NCI-H526 treated with DMSO at 0.1 percent for 48 hours (cell line): ENCODE measurements at regions not wholly inside any gene's neighbourhood (a gene's known extent, or its start where the extent isn't known, plus 50 kb on each side); places are given as distances from the start of the nearest gene placed in this dataset.

ENCODE experiments used
- DNase-seq: peaks from one replicate; lab custom pipeline; 2025; lab: John Stamatoyannopoulos, UW

DNA sequence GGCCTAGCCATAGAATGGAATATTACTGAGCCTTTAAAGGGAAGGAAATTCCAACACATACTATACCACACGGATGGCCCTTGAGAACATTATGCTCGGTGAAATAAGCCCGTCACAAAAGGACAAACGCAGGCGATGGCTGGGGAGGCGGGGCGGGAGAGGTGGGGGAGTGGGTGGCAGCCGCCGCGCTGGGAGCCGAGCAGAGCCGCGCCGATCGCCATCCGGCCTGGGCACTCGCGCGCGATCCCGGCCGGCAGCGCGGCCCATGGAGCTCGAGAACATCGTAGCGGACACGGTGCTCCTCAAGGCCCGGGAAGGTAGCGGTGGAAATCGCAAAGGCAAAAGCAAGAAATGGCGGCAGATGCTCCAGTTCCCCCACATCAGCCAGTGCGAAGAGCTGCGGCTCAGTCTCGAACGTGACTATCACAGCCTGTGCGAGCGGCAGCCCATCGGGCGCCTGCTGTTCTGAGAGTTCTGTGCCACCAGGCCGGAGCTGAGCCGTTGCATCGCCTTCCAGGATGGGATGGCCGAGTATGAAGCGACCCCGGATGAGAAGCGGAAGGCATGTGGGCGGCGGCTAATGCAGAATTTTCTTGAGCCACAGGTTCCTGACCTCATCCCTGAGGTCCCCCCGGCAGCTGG, 140.1 kb downstream of the ZDHHC20 start:
- DNase-seq: no peak

DNA sequence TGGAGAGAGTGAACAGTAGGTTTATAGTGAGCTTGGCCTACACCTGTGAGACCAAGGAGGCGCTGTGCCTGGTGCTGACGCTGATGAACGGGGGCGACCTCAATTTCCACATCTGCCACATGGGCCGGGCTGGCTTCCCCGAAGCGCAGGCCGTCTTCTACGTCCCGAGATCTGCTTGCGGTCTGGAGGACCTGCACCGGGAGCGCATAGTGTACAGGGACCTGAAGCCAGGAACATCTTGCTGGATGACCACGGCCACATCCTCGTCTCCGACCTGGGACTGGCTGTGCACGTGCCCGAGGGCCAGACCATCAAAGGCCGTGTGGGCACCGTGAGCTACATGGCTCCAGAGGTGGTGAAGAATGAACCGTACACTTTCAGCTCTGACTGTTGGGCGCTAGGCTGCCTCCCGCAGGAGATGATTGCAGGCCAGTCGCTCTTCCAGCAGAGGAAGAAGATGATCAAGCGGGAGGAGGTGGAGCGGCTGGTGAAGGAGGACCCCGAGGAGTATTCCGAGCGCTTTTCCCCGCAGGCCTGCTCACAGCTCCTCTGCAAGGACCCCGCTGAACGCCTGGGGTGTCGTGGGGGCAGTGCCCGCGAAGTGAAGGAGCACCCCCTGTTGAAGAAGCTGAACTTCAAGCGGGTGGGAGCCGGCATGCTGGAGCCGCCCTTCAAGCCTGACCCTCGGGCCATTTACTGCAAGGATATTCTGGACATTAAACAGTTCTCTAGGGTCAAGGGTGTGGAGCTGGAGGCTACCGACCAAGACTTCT, 139.0 kb downstream of the ZDHHC20 start:
- no peak for DNase-seq

DNA sequence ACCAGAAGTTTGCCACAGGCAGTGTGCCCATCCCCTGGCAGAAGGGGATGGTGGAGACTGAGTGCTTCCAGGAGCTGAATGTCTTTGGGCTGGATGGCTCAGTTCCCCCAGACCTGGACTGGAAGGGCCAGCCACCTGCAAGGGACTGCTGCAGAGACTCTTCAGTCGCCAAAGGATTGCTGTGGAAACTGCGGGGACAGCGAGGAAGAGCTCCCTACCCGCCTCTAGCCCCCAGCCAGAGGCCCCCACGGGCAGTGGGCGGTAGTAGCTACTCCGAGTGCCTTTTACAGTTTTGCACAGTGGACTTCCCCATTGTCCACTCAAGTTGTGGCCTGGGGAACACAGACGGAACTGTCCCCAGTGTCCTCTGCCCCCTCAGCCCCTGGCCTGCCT, 138.5 kb downstream of the ZDHHC20 start:
- no peak for DNase-seq

DNA sequence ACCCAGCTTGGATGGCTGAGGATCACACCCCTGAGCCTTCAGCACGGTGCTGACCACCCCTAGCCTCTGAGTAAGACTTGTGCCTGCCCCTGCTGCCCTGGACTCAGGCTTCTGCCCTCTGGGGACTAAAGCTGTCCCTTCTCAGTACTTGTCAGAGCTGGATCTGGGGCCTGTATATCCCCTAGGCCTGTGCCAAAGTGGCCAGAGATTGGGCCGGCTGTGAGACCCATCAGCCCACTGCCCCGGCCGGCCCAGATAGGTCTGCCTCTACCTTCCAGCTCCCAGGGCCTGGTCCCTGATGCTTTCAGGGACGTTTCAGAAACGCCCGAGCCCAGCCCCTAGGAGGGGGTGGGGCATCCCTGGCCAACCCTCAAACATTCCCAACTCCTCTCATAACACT, 137.8 kb downstream of the ZDHHC20 start:
- no peak for DNase-seq

DNA sequence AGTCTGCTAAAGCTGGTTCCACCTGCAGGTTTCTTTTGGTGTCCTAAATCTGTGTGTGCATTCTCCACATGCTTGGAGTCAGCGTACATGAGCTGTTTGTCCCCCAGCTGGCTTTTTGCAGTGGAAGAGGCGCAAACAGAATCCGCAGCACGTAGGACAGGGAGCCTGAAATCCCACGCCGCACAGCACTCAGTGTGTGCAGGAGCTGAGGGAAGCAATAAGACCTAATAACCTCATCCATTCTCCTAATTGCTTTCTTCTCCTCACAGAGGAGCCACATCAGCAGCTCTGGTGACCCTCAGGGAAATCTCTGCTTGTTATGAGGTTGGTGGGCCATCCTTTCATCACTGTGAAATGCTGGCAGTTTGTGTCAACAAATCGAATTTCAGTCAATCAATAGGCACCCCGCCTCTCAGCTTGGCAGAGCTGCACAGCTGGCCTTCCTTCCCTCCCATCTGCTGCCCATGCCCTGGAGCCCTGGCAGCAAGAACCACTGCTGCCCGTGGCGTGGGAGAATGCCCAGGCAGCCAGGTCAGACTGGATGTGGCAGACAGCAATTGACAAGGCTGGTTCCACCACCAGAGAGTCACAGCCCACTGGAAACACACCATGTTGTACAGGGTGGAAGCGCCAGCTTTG, 136.7 kb downstream of the ZDHHC20 start:
- DNase-seq: no peak
